Central memory CD8-positive, alpha-beta T cell (primary cell): ENCODE measurements at regions not wholly inside any gene's neighbourhood (a gene's known extent, or its start where the extent isn't known, plus 50 kb on each side); places are given as distances from the start of the nearest gene placed in this dataset.
"Not testable (repeated sequence)": the region's sequence is repeated elsewhere in the genome, so short reads cannot be mapped to it uniquely, and the experiment has no call there.

ENCODE experiments used
- ATAC-seq: fragments of 150-1000 bp; cut with Tn5 transposase; replicated peaks from 2 replicates; pipeline ENCODE4 v1.10.0; 2022; ENCODE audit warnings: mild to moderate bottlenecking, moderate FRiP score, moderate number of reproducible peaks; ENCODE audit not compliant: poor library complexity, severe bottlenecking; ENCODE audit errors: extremely low read depth
- DNase-seq, 2 donors: peaks; one replicate each; pipeline ENCODE4 v3.0.0; 2021; ENCODE audit warnings: low spot score in 2 of 2
- H3K27ac Mint-ChIP-seq: one replicate; pipeline ENCODE4 v1.8.0; 2022; ENCODE audit warnings: low read depth, mild to moderate bottlenecking, moderate library complexity, mixed read lengths
- H3K27me3 Mint-ChIP-seq: one replicate; pipeline ENCODE4 v1.8.0; 2022; ENCODE audit warnings: mixed read lengths
- H3K36me3 Mint-ChIP-seq: one replicate; pipeline ENCODE4 v1.8.0; 2022; ENCODE audit warnings: mild to moderate bottlenecking, moderate library complexity, mixed read lengths; ENCODE audit not compliant: insufficient read depth
- H3K4me1 Mint-ChIP-seq: one replicate; pipeline ENCODE4 v1.8.0; 2022; ENCODE audit warnings: mixed read lengths
- H3K4me3 Mint-ChIP-seq: one replicate; pipeline ENCODE4 v1.8.0; 2022; ENCODE audit warnings: mild to moderate bottlenecking, moderate library complexity, mixed read lengths
- H3K9me3 Mint-ChIP-seq: one replicate; pipeline ENCODE4 v1.8.0; 2022; ENCODE audit warnings: mixed read lengths

DNA sequence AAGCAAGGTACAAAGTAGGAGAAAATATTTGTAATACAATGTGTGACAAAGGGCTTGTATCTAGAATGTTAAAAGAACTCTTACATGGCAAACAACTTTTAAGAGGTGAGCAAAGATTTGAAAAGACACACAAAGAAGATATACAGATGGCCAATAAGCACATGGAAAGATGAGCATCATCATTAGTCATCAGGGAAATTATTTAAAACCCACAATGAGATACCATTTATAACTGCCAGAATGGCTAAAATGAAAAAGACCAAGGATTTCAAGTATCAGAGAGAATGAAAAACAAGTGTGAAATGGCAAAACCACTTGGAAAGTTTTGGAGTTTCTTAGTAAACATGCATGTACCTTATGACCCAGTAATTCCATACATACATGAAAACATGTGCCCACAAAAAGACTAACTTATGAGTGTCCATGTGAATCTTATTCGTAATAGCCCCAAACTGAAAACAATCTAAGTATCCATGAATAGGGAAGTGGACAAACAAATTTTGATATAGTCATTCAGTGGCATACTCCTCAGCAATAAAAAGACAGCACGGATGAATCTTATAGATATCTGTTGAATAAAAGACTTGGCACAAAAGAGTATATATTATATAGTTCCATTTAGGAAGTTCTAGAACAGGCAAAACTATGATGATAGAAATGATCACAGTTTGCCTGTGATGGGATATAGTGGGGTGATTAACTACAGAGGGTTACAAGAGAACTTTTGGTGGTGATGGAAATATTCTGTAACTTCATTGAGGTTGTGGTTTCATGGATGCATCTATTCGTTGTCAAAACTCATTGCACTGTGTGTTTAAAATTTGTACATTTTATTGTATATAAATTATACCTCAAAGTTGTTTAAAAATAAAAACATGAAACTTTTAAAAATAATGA, 82.0 kb downstream of the DISP1 start:
- H3K4me3 Mint-ChIP-seq = no peak overlapping the region
- H3K27me3 Mint-ChIP-seq = no peaks in the 10 kb centered on the region
- no peaks in the 10 kb centered on the region for H3K36me3 Mint-ChIP-seq
- H3K27ac Mint-ChIP-seq = no peak overlapping the region
- DNase-seq (no peak), ATAC-seq (no peak)
- no peaks in the 10 kb centered on the region for H3K9me3 Mint-ChIP-seq
- H3K4me1 Mint-ChIP-seq = peaks cover 15% of the 10 kb centered on the region

DNA sequence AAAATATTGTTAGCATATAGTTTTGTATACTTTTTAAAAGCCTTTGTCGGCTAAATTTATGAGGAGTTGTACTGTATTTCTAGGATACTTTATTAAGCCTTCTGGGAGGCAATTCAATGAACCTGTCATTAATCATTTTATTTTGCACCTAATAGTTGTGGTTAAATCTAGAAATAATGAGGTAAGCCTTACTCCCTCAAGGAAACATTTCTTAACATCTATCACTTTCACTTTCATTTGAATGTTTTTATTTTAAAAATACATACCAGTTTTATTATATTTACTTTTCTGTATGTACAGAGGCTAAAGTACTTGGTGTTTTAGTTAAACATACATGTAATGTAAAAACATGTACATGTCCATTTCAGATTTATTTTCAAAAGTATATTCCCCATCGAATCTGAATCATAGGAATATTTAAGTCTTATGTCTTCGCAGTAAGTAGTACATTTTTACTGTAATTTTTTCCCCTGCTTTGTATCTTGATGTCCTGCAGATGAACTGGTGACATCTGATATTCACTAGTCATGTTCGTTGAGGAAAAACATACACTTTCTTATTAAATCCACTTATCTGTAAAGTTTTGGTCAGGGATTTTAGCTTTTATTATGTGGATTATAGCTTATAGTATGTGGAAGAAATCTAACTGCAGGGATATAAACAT, 82.8 kb downstream of the DISP1 start:
- DNase-seq = no peak
- Mint-ChIP-seq H3K27ac (peak overlapping the region; percentile 69), H3K36me3 (no peaks in the 10 kb centered on the region), H3K9me3 (no peaks in the 10 kb centered on the region), H3K27me3 (no peaks in the 10 kb centered on the region), H3K4me1 (peaks cover 15% of the 10 kb centered on the region), H3K4me3 (no peak overlapping the region)
- no peak for ATAC-seq

DNA sequence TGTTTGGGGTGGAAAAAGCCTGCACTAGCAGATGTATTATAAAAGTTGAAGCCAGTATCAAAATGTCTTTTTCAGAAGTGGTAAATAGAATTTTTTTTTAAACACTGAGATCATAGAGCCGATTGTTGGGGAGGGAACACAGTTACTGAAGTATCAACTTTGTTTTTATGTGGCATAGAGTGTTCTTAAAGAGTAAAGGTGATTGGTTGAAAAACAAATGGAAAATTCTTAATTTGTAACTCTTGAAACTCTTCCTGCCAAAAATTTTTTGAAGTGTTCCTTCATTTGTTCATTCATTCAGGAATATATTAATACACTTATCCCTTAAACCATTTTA, 83.3 kb downstream of the DISP1 start:
- ATAC-seq = no peak
- peak overlapping the region; percentile 69 for H3K27ac Mint-ChIP-seq

DNA sequence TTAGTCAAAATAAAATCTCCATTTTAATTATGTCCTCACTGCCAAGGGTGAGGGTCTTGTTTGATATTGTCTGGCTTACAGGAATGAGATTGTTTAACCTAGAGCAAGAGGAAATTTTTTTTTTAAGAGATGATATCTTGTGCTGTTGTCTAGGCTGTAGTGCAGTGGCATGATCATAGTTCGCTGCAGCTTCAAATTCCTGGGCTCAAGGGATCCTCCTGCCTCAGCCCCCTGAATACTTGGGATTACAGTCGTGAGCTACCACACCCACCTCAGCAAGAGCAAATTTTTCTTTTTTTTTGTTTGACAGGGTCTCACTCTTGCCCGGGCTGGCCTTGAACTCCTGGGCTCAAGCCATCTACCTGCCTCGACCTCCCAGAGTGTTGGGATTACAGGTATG, 84.6 kb downstream of the DISP1 start:
- Mint-ChIP-seq H3K27me3 (no peaks in the 10 kb centered on the region), H3K4me3 (no peak overlapping the region), H3K4me1 (peaks cover 15% of the 10 kb centered on the region), H3K9me3 (no peaks in the 10 kb centered on the region), H3K27ac (no peak overlapping the region), H3K36me3 (no peaks in the 10 kb centered on the region)
- no peak for ATAC-seq
- DNase-seq = no peak

More for the DNA sequence above, 83.3 kb downstream of the DISP1 start:
- Mint-ChIP-seq H3K4me3 (no peak overlapping the region), H3K27me3 (no peaks in the 10 kb centered on the region), H3K36me3 (no peaks in the 10 kb centered on the region), H3K4me1 (peaks cover 15% of the 10 kb centered on the region), H3K9me3 (no peaks in the 10 kb centered on the region)
- no peak for DNase-seq

DNA sequence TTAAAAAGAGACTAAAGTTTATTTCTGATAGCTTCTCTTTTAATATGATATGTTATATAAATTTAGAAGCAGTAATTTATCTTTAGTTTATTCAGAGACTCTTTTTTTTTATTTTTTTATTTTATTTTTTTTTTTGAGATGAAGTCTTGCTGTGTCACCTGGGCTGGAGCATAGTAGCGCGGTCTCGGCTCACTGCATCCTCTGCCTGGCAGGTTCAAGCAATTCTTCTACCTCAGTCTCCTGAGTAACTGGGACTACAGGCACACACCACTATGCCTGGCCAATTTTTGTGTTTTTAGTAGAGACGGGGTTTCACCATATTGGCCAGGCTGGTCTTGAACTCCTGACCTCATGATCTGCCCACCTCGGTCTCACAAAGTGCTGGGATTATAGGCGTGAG, 89.6 kb downstream of the DISP1 start:
- DNase-seq (no peak), ATAC-seq (no peak)
- H3K9me3 Mint-ChIP-seq = no peaks in the 10 kb centered on the region
- no peaks in the 10 kb centered on the region for H3K27me3 Mint-ChIP-seq
- H3K4me3 Mint-ChIP-seq = no peak overlapping the region
- no peaks in the 10 kb centered on the region for H3K36me3 Mint-ChIP-seq
- H3K4me1 Mint-ChIP-seq = no peaks in the 10 kb centered on the region
- H3K27ac Mint-ChIP-seq = no peak overlapping the region

DNA sequence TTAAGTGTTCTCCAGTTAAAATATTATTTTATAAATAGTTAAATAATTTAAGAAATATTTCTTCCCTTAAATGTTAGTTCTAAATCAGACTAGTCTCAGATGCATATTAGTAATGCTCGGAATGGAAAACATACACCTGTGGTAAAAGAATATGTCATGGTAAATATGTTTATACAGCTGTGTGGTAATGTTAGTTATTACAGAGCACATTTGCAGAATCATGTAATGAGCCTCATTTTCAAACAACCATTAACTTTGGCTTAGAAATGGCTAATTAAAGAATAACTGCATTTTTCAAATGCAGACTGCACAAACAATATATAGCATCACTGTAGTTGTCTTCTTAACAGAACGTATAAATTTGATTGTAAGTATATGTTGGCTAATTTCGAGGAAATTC, 90.3 kb downstream of the DISP1 start:
- no peak for ATAC-seq
- no peaks in the 10 kb centered on the region for H3K9me3 Mint-ChIP-seq
- no peaks in the 10 kb centered on the region for H3K36me3 Mint-ChIP-seq
- no peak overlapping the region for H3K27ac Mint-ChIP-seq
- no peak overlapping the region for H3K4me3 Mint-ChIP-seq
- H3K4me1 Mint-ChIP-seq = no peaks in the 10 kb centered on the region
- H3K27me3 Mint-ChIP-seq = no peaks in the 10 kb centered on the region
- no peak for DNase-seq

DNA sequence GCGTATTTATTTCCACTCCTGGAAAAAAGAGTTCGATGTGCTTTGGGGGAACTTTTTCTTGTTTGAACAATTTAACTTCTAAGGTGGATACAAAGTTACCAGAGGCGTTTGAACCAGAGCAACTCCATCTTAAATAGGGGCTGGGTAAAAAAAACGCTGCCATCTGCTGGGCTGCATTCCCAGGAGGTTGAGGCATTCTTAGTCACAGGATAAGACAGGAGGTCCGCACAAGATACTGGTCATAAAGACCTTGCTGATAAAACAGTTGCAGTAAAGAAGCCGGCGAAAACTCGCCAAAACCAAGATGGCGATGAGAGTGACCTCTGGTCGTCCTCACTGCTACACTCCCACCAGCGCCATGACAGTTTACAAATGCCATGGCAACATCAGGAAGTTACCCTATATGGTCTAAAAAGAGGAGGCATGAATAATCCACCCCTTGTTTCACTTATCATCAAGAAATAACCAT, 91.5 kb downstream of the DISP1 start:
- not testable (repeated sequence) for H3K27ac Mint-ChIP-seq, H3K36me3 Mint-ChIP-seq, H3K4me1 Mint-ChIP-seq, H3K9me3 Mint-ChIP-seq, H3K27me3 Mint-ChIP-seq, DNase-seq, H3K4me3 Mint-ChIP-seq, ATAC-seq

DNA sequence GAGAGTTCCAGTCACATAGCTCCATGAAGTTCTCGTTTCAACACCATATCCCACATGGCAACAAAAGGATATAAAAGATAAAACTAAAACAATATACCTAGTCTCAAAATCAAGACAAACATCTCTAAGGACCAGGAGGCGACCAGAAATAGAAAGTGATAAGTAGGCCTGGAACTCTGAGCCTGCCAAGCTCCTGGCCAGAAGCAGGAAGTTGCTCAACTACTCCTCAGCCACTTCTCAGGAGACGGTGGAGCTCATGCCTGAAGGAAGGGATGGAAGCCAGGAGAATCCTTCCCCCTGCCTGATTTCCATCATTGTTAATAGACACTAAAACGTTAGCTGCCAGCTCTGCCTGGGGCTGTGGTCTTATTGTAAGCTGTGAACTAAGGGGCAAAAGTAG, 94.7 kb downstream of the DISP1 start:
- ATAC-seq (no peak), DNase-seq (no peak)
- no peaks in the 10 kb centered on the region for H3K36me3 Mint-ChIP-seq
- H3K27ac Mint-ChIP-seq = no peak overlapping the region
- H3K4me1 Mint-ChIP-seq = no peaks in the 10 kb centered on the region
- no peaks in the 10 kb centered on the region for H3K9me3 Mint-ChIP-seq
- no peak overlapping the region for H3K4me3 Mint-ChIP-seq
- no peaks in the 10 kb centered on the region for H3K27me3 Mint-ChIP-seq

DNA sequence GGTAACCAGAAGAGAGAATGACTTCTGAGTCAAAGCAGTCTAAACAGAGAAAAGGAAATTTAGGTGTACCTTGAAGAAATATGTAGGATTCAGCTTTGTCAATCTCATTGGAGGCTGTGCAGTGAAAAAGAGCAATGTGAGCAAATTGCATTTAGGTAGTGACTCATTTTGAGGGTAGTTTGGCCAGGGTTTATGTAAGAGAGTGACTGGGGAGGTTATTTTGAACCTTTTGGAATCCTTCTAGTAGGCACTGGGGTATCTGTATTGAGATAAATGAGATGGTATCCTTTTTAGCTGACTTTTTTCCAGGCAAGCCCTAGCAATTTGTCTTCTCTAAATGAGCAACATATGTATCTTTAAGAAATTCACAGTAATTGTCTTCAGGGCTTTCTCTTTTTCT, 95.9 kb downstream of the DISP1 start:
- H3K36me3 Mint-ChIP-seq = no peaks in the 10 kb centered on the region
- DNase-seq (no peak), ATAC-seq (no peak)
- no peak overlapping the region for H3K27ac Mint-ChIP-seq
- H3K4me3 Mint-ChIP-seq = no peak overlapping the region
- H3K4me1 Mint-ChIP-seq = no peaks in the 10 kb centered on the region
- no peaks in the 10 kb centered on the region for H3K27me3 Mint-ChIP-seq
- H3K9me3 Mint-ChIP-seq = no peaks in the 10 kb centered on the region

DNA sequence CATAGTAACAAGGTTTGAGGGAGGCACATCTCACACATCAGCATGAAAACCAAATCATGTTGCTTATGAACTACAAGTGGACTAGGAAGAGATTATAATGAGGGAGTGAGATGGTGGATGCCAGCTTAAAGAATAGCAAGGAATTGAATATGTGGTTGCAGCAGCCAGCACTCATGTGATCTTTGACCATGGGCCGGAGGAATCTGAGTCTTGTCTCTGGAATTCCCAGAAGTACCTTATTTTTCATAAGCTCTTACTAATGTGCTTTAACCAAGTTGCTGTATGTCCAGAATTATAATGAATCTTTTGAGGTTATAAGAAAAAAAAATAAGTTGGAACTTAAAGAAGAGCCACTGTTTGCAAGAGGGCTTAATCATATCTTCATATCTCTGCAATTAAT, 97.0 kb downstream of the DISP1 start:
- Mint-ChIP-seq H3K4me3 (no peak overlapping the region), H3K27me3 (no peaks in the 10 kb centered on the region), H3K9me3 (peaks cover 3% of the 10 kb centered on the region), H3K36me3 (no peaks in the 10 kb centered on the region), H3K4me1 (no peaks in the 10 kb centered on the region), H3K27ac (no peak overlapping the region)
- DNase-seq = no peak
- no peak for ATAC-seq

DNA sequence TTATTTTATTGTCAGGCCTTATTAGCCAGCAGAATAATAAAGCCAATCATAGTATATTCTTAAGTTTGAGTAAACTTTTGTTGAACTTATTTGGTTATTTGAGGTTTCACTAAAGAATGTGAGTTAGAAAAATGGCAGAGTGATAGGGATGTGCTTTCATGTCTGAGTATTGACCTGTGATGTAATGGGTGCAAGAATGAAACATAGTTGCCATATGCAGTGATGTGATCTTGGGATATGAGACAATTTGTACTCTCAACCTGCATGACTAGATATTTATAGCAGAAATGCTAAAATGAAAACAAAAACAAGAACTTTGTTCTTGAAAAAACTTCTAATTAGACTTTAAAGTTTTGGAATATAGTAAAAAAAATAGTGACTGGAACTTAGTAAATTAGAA, 97.9 kb downstream of the DISP1 start:
- no peak for ATAC-seq
- Mint-ChIP-seq H3K4me1 (no peaks in the 10 kb centered on the region), H3K36me3 (no peaks in the 10 kb centered on the region), H3K4me3 (no peak overlapping the region), H3K27ac (no peak overlapping the region), H3K27me3 (no peaks in the 10 kb centered on the region), H3K9me3 (peaks cover 9% of the 10 kb centered on the region)
- DNase-seq = no peak

DNA sequence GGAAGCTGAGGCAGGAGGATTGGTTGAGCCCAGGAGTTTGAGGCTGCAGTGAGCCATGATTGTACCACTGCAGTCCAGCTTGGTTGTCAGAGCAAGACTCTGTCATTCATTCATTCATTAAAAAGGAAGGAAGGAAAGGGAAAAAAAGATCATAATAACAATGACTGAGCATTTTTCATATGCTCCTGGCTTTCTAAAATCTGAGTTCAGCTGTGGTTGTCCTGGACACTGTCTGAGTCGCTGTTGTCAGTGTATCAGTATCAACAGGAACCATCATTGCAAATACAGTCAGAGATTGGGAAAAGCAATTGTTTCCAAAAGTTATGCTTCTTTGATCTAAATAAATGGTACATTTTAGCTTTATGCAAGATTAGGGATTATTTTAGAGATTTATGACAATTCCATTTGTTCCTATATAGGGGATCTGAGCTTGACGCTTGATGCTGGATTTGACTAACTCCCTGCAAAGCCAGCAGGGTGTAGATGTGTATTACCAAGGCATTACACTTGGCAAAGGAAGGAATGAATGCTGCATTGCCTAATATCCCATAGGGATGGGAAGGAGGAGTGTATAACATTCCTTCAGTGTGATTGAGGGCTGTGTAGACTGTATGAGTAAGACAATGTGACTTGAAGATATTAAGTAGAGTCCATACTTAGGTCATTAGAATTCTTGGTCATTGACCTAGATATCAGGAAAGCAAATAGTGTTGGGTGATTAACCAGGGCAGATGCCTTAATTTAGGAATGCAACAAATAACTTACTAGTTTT, 100.2 kb downstream of the DISP1 start:
- Mint-ChIP-seq H3K9me3 (peaks cover 9% of the 10 kb centered on the region), H3K27ac (no peak overlapping the region), H3K36me3 (no peaks in the 10 kb centered on the region), H3K4me1 (no peaks in the 10 kb centered on the region), H3K4me3 (no peak overlapping the region), H3K27me3 (no peaks in the 10 kb centered on the region)
- ATAC-seq (no peak), DNase-seq (no peak)
